ENCODE measurements at regions not wholly inside any gene's neighbourhood (a gene's known extent, or its start where the extent isn't known, plus 50 kb on each side); places are given as distances from the start of the nearest gene placed in this dataset.

- no peak for TF ChIP-seq CTCF (conservative IDR thresholded peaks at IDR 0.05)
- no peak for TF ChIP-seq EZH2 (IDR thresholded peaks at IDR 0.05; ENCODE audit: low read depth)
Observed at GRCh38 chr4:26126143-26126718, 194.6 kb upstream of the RBPJ start.

All from PC-9 (cell line).